NCI-H1092 (cell line): ENCODE measurements at regions not wholly inside any gene's neighbourhood (a gene's known extent, or its start where the extent isn't known, plus 50 kb on each side); places are given as distances from the start of the nearest gene placed in this dataset.
"Not testable (repeated sequence)": the region's sequence is repeated elsewhere in the genome, so short reads cannot be mapped to it uniquely, and the experiment has no call there.

Experiments
- DNase-seq: peaks from one replicate; lab custom pipeline; 2025; lab: John Stamatoyannopoulos, UW

DNA sequence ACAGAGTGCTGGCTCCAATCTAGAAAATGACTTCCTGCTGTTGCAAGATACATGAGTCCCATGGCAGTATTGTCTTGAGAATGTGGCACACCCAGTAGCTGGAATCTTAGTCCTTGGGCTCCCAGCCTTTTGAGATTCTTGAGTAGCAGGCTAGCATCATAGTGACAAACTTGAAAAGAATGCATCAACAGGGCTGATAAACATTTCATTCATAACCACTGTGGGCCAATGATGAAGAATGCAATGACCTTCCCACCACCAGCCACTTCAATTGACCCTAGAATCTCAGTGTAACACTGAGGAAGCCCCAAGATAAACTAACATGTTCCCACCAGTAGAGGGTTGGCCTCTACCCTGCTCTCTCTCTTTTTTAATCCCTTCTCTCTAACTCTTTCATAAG is 329.3 kb downstream of the GBA3 start:
- no peak for DNase-seq

DNA sequence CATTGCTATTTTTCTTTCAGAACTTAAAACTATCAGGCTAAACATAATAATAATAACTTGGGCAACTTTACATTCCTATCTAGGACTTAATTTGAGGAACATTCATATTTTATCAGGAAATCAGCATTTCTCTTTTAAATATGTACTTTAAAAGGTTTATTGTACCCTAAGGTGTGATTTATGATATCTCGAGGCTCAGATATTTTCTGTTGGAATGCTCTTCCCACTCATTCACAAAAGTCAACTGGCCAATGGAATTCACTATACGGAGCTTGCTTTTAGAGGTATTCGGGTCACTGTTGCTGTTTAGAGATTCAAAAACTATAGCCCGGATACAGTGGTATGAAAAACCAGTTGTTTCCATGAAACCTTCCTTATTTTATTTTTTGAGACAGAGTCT is 328.3 kb downstream of the GBA3 start:
- DNase-seq, result no peak

- not testable (repeated sequence) for DNase-seq
Observed at GRCh38 chr4:23020399-23020798, 327.7 kb downstream of the GBA3 start.

DNA sequence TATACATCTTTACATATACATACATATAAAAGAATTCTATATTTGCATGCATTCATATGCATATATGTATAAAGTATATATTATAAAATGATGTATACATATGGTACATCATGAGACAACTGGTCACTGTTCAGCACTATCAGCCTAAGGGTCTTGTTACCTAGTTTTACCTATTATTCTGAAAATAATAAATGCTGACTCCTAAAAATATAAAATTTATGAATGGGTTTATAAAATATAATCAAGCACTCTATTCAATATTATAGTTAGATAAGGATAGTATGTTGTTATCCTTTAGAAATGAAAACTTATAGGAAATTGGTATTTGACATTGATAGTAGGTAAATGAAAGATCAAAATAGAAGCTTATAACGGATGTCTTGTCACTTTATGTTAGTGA is 324.2 kb downstream of the GBA3 start:
- no peak for DNase-seq

GRCh38 chr4:23015821-23016220 is 323.1 kb downstream of the GBA3 start:
- DNase-seq, result no peak

DNA sequence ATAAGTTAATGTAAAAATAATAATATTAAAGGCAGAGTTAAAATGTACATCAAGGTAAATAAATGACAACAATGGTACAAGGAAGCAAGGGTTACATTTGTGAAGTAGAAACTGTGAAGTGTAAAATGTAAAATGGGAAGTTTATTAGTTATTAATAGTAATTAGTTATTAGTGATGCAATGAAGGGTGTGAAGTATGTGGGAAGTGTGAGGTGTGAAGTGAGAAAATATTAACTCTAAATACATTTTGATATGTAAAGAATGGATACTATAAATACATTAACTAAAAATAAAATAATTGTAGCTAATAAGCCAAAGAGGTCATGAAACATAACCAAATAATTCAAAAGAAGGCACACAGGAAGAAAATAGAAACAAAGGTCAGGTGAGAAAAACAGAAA is 316.4 kb downstream of the GBA3 start:
- no peak for DNase-seq

- no peak for DNase-seq
Observed at GRCh38 chr4:23006756-23007155, 314.0 kb downstream of the GBA3 start.

GRCh38 chr4:23005691-23006090 is 313.0 kb downstream of the GBA3 start:
- no peak for DNase-seq

DNA sequence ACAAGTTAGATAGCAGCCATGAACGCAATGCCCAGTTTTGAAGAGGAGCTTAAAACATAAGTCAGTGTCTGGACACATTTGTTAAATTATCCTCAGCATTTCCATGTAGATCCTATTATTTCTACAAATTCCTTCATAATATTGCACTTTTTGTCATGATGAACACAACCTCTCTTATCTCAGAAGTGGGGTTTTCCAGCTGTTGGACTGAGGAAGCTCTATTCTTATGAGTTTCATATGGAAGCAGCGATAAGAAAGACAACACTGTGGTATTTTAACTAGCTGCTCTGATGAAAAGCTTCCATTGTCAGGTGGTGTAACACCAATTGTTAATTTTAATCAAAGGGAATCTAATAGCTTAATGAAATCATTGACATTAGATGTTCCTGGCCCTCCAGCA is 308.7 kb downstream of the GBA3 start:
- no peak for DNase-seq

DNA sequence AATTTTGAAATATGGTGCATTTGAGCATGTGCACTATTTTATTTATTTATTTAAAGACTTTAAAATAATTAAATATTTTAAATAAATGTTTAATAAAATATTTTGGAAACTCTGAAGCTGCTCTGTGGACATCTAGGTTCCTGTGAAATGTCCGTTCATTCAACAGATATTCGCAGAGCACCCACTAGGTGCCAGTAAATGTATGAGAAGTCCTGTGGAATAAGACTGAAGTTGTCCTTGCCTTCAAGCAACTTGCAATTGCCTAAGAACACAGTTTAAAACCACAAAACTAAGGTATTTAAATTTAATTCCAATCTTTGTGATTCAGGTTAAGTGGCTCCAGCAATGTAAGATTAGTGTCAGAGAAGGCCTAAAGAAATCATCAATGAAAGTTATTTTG is 306.7 kb downstream of the GBA3 start:
- DNase-seq, result no peak

GRCh38 chr4:22997358-22998224 is 304.9 kb downstream of the GBA3 start:
- DNase-seq, result no peak

DNA sequence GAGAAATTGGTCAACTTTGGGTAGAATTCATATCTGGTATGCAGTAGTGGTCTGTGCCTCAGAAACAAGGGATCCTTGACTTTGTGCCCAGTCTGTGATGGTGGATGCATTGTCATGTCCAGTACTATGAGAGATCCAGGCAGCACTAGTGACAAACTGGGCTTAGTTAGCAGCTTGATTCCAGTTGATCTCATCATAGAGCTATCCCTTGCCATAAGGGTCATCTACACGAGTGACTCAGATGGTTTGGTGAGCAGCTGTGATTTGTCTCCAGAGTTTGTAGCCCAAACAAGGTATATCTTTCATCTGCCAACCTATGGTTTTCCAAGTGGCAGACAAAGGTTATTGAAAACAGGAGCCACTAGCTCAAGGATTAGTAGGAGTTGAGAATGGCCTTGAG is 298.8 kb downstream of the GBA3 start:
- DNase-seq, result no peak

GRCh38 chr4:22988526-22988925 is 295.8 kb downstream of the GBA3 start:
- DNase-seq, result no peak

DNA sequence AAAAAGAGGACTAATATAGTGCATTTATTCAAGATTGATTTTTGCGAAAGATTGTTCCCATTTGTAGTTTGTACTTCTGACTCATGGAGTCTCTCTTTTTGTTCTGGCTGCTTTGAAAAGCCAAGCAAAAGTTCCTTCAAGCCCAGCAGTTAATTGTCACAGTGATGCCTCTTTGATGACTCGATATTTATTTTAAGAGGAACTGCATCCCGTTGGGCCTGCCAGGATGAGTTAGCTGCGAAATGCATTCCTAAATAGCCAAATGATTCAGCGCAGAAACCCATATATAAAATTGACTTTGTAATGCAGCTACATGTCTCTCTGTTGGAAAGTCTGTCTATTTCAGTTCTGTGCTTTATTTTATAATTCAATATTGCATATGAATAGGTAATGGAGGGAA is 295.1 kb downstream of the GBA3 start:
- no peak for DNase-seq

DNA sequence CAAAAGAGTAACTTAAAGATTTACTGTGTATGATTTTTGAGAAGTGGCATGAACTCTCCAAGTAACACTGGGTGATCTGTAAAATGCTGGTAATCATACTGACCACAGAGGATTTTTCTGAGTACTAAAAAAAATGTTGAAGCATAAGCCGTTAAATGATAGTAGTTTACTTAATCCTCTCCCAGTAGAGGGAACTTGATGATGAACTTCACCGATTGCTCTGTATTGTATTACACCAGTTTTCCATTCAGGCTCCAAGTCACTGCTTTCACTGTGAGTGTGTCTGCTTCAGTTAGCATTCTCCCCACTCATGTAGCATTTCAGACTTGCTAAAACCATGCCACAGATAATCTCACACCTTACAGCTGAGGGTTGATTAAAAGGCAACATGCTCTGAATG is 294.1 kb downstream of the GBA3 start:
- DNase-seq, result no peak

- no peak for DNase-seq
Observed at GRCh38 chr4:22986262-22986661, 293.5 kb downstream of the GBA3 start.

- DNase-seq, result no peak
Observed at GRCh38 chr4:22984390-22984789, 291.7 kb downstream of the GBA3 start.

DNA sequence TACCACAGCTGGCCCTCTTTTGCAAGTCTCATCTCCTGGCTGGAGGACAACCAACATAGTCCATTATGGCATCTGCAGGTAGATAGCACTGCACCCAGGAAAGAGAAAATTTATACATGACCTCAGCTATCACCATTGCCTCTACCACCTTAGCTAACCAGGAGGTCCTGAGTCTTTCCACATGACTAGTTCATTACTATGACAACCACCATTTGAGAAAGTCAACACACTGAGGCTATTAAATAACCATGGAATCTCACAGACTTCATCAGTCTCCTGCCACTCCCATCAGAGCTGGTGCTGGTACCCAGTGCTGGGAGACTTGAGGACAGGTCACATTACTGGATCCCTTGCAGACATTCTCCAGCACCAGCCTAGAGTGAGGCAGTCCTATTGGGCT is 285.9 kb downstream of the GBA3 start:
- no peak for DNase-seq

GRCh38 chr4:22970665-22971064 is 277.9 kb downstream of the GBA3 start:
- no peak for DNase-seq

GRCh38 chr4:22969287-22969896 is 276.7 kb downstream of the GBA3 start:
- no peak for DNase-seq

DNA sequence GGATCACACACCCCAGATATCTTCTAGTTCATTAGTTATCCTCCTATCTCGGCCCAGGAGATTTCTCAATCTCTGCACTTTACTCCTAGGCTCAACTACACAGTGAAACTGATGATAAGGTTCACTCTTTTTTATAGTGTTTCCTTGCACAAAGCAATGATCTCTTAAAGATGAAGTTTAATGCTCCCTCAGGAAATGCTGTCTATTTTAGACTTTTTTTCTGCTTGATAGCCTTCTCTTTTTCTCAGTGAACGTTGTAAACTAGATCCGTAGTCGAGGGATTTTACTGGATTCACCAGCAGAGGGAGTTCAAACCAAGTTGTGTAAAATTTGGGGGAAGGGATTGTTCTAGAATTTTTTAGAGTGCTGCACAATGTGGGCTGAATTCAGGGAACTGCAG is 269.6 kb downstream of the GBA3 start:
- peak; percentile 3 for DNase-seq

- DNase-seq, result no peak
Observed at GRCh38 chr4:22959483-22959882, 266.7 kb downstream of the GBA3 start.

- no peak for DNase-seq
Observed at GRCh38 chr4:22957774-22958309, 265.1 kb downstream of the GBA3 start.
